Osteoblast (primary cell): ENCODE measurements at regions not wholly inside any gene's neighbourhood (a gene's known extent, or its start where the extent isn't known, plus 50 kb on each side); places are given as distances from the start of the nearest gene placed in this dataset.

Experiments used
- DNase-seq: peaks from one replicate; pipeline ENCODE4 v3.0.0; 2011; ENCODE audit warnings: low spot score, mixed read lengths; ENCODE audit not compliant: insufficient read length; ENCODE audit errors: missing footprints
- H2AFZ ChIP-seq: 2 replicates; pipeline ENCODE4 v1.6.0; 2011; ENCODE audit warnings: mild to moderate bottlenecking, low read length
- H3K27ac ChIP-seq: 2 replicates; pipeline ENCODE4 v1.5.1; 2011; ENCODE audit warnings: mild to moderate bottlenecking, low read depth, low read length, moderate library complexity
- H3K27me3 ChIP-seq: 2 replicates; pipeline ENCODE4 v1.6.0; 2012; ENCODE audit warnings: mild to moderate bottlenecking, control low read depth, inconsistent platforms, low read length, moderate library complexity; ENCODE audit not compliant: insufficient read depth
- H3K36me3 ChIP-seq: 2 replicates; pipeline ENCODE4 v1.5.1; 2011; ENCODE audit warnings: mild to moderate bottlenecking, low read length, control low read depth, moderate library complexity; ENCODE audit not compliant: insufficient read depth
- H3K4me1 ChIP-seq: 2 replicates; pipeline ENCODE4 v1.5.1; 2011; ENCODE audit warnings: mild to moderate bottlenecking, low read length, control low read depth, moderate library complexity; ENCODE audit not compliant: insufficient read depth
- H3K4me2 ChIP-seq: 2 replicates; pipeline ENCODE4 v1.6.0; 2011; ENCODE audit warnings: mild to moderate bottlenecking, low read length; ENCODE audit not compliant: insufficient read depth
- H3K4me3 ChIP-seq: fragments of 200-600 bp; sonication (generic); 3 replicates; pipeline ENCODE4 v1.5.1; 2012; ENCODE audit warnings: mild to moderate bottlenecking, low read length, inconsistent platforms; ENCODE audit not compliant: insufficient read depth
- H3K79me2 ChIP-seq: 2 replicates; pipeline ENCODE4 v1.6.0; 2012; ENCODE audit warnings: mild to moderate bottlenecking, low read length, control low read depth, inconsistent platforms; ENCODE audit not compliant: insufficient read depth
- H3K9me3 ChIP-seq: 2 replicates; pipeline ENCODE4 v1.5.1; 2011; ENCODE audit warnings: low read depth, low read length, control low read depth
- H4K20me1 ChIP-seq: 2 replicates; pipeline ENCODE4 v1.6.0; 2012; ENCODE audit warnings: mild to moderate bottlenecking, low read length, control low read depth; ENCODE audit not compliant: insufficient read depth
- CTCF ChIP-seq: IDR thresholded peaks from 2 replicates; pipeline ENCODE4 v1.5.1; 2011; ENCODE audit warnings: mild to moderate bottlenecking, low read depth, low read length, moderate library complexity; ENCODE audit errors: extremely low read depth

- H2AFZ ChIP-seq, result no peak overlapping the region
- no peaks in the 10 kb centered on the region for H3K4me1 ChIP-seq
- H3K27me3 ChIP-seq, result no peaks in the 10 kb centered on the region
- H3K27ac ChIP-seq, result no peak overlapping the region
- no peak overlapping the region for H3K4me3 ChIP-seq
- H3K9me3 ChIP-seq, result peaks cover 3% of the 10 kb centered on the region
- no peaks in the 10 kb centered on the region for H4K20me1 ChIP-seq
- H3K79me2 ChIP-seq, result no peaks in the 10 kb centered on the region
- no peak for DNase-seq
- H3K4me2 ChIP-seq, result no peak overlapping the region
- H3K36me3 ChIP-seq, result no peaks in the 10 kb centered on the region
- TF ChIP-seq CTCF, result no peak
These were observed 334.2 kb downstream of the IRX1 start for GRCh38 chr5:3929799-3930198.

GRCh38 chr5:3931976-3932375 is 336.3 kb downstream of the IRX1 start:
- H3K4me1 ChIP-seq, result no peaks in the 10 kb centered on the region
- no peak for TF ChIP-seq CTCF
- no peaks in the 10 kb centered on the region for H3K27me3 ChIP-seq
- no peak for DNase-seq
- no peak overlapping the region for H3K27ac ChIP-seq
- H3K4me2 ChIP-seq, result no peak overlapping the region
- no peak overlapping the region for H2AFZ ChIP-seq
- no peaks in the 10 kb centered on the region for H3K79me2 ChIP-seq
- no peaks in the 10 kb centered on the region for H3K36me3 ChIP-seq
- H3K4me3 ChIP-seq, result no peak overlapping the region
- H3K9me3 ChIP-seq, result peaks cover 3% of the 10 kb centered on the region
- no peaks in the 10 kb centered on the region for H4K20me1 ChIP-seq

GRCh38 chr5:3933536-3933935 is 337.9 kb downstream of the IRX1 start:
- H3K27me3 ChIP-seq, result no peaks in the 10 kb centered on the region
- H3K79me2 ChIP-seq, result no peaks in the 10 kb centered on the region
- DNase-seq, result no peak
- no peaks in the 10 kb centered on the region for H3K4me1 ChIP-seq
- H2AFZ ChIP-seq, result no peak overlapping the region
- no peak overlapping the region for H3K4me3 ChIP-seq
- peaks cover 3% of the 10 kb centered on the region for H3K9me3 ChIP-seq
- H3K4me2 ChIP-seq, result no peak overlapping the region
- H3K27ac ChIP-seq, result no peak overlapping the region
- H3K36me3 ChIP-seq, result no peaks in the 10 kb centered on the region
- TF ChIP-seq CTCF, result no peak
- H4K20me1 ChIP-seq, result no peaks in the 10 kb centered on the region

- H3K27me3 ChIP-seq, result no peaks in the 10 kb centered on the region
- no peak for TF ChIP-seq CTCF
- no peaks in the 10 kb centered on the region for H3K36me3 ChIP-seq
- no peak overlapping the region for H3K4me2 ChIP-seq
- H3K9me3 ChIP-seq, result peaks cover 3% of the 10 kb centered on the region
- no peaks in the 10 kb centered on the region for H3K79me2 ChIP-seq
- H2AFZ ChIP-seq, result no peak overlapping the region
- no peak overlapping the region for H3K4me3 ChIP-seq
- no peak overlapping the region for H3K27ac ChIP-seq
- no peak for DNase-seq
- no peaks in the 10 kb centered on the region for H3K4me1 ChIP-seq
- H4K20me1 ChIP-seq, result no peaks in the 10 kb centered on the region
These were observed 338.3 kb downstream of the IRX1 start for GRCh38 chr5:3933966-3934365.
